HG02642 (cell line): ENCODE measurements at regions not wholly inside any gene's neighbourhood (a gene's known extent, or its start where the extent isn't known, plus 50 kb on each side); places are given as distances from the start of the nearest gene placed in this dataset.
"Not testable (repeated sequence)": the region's sequence is repeated elsewhere in the genome, so short reads cannot be mapped to it uniquely, and the experiment has no call there.

Experiments used
- ATAC-seq: cut with Tn5 transposase; IDR thresholded peaks from one replicate; pipeline ENCODE4 v1.9.1; 2021; ENCODE audit warnings: mild to moderate bottlenecking; ENCODE audit not compliant: unreplicated experiment, poor library complexity

- no peak for ATAC-seq
Measured at GRCh38 chr7:119630406-119630969, 642.5 kb upstream of the KCND2 start.

GRCh38 chr7:119633812-119634211 is 639.2 kb upstream of the KCND2 start:
- not testable (repeated sequence) for ATAC-seq

GRCh38 chr7:119640326-119640725 is 632.6 kb upstream of the KCND2 start:
- ATAC-seq = no peak

- ATAC-seq = no peak
Measured at GRCh38 chr7:119640861-119641260, 632.1 kb upstream of the KCND2 start.

GRCh38 chr7:119643558-119643957 is 629.4 kb upstream of the KCND2 start:
- ATAC-seq = no peak

GRCh38 chr7:119647286-119647685 is 625.7 kb upstream of the KCND2 start:
- ATAC-seq = no peak

GRCh38 chr7:119648752-119649151 is 624.2 kb upstream of the KCND2 start:
- ATAC-seq = not testable (repeated sequence)

- no peak for ATAC-seq
Measured at GRCh38 chr7:119660080-119660479, 612.9 kb upstream of the KCND2 start.

GRCh38 chr7:119664601-119665000 is 608.4 kb upstream of the KCND2 start:
- ATAC-seq = no peak

- ATAC-seq = no peak
Measured at GRCh38 chr7:119665796-119666195, 607.2 kb upstream of the KCND2 start.

GRCh38 chr7:119681336-119681735 is 591.6 kb upstream of the KCND2 start:
- ATAC-seq = no peak

GRCh38 chr7:119684763-119685162 is 588.2 kb upstream of the KCND2 start:
- no peak for ATAC-seq

- no peak for ATAC-seq
Measured at GRCh38 chr7:119685906-119686305, 587.1 kb upstream of the KCND2 start.

GRCh38 chr7:119688831-119689230 is 584.1 kb upstream of the KCND2 start:
- ATAC-seq = no peak

GRCh38 chr7:119692541-119692940 is 580.4 kb upstream of the KCND2 start:
- no peak for ATAC-seq

GRCh38 chr7:119694506-119694905 is 578.5 kb upstream of the KCND2 start:
- ATAC-seq = no peak

GRCh38 chr7:119696336-119696735 is 576.6 kb upstream of the KCND2 start:
- no peak for ATAC-seq

- ATAC-seq = no peak
Measured at GRCh38 chr7:119703895-119704294, 569.1 kb upstream of the KCND2 start.

- ATAC-seq = no peak
Measured at GRCh38 chr7:119706608-119707007, 566.4 kb upstream of the KCND2 start.

GRCh38 chr7:119708891-119709290 is 564.1 kb upstream of the KCND2 start:
- ATAC-seq = no peak

GRCh38 chr7:119711104-119711503 is 561.9 kb upstream of the KCND2 start:
- peak; percentile 60 for ATAC-seq

GRCh38 chr7:119712886-119713462 is 560.0 kb upstream of the KCND2 start:
- ATAC-seq = no peak
